ENCODE measurements at regions not wholly inside any gene's neighbourhood (a gene's known extent, or its start where the extent isn't known, plus 50 kb on each side); places are given as distances from the start of the nearest gene placed in this dataset.
"Not testable (repeated sequence)": the region's sequence is repeated elsewhere in the genome, so short reads cannot be mapped to it uniquely, and the experiment has no call there.

- DNase-seq: no peak
These were observed 135.5 kb downstream of the CEMIP2 start for GRCh38 chr9:71632776-71633175.

GRCh38 chr9:71630377-71630995, 137.8 kb downstream of the CEMIP2 start:
- no peak for DNase-seq

- no peak for DNase-seq
These were observed 138.6 kb downstream of the CEMIP2 start for GRCh38 chr9:71629578-71630215.

- DNase-seq: no peak
These were observed 140.1 kb downstream of the CEMIP2 start for GRCh38 chr9:71628247-71628646.

DNA sequence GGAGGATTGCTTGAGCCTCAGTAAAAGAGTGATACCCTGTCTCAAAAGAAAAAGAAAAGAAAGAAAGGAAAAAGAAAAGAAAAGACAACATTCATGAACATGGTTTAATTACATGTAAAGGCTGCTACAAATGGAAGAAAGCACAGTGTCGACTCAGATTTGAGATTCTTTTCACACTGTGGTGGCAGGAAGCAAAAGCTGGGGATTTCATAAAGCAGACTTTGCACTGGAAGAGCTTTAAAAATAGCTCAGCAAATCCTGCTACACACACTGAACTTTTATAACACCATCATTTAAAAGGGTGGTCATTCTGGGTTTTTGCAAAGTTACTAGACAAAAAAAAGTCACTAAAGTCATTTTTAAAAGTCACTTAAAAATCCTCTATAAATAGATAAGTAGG, 140.8 kb downstream of the CEMIP2 start:
- no peak for DNase-seq

GRCh38 chr9:71626395-71626794, 141.9 kb downstream of the CEMIP2 start:
- no peak for DNase-seq

GRCh38 chr9:71624728-71625127, 143.6 kb downstream of the CEMIP2 start:
- DNase-seq: no peak

DNA sequence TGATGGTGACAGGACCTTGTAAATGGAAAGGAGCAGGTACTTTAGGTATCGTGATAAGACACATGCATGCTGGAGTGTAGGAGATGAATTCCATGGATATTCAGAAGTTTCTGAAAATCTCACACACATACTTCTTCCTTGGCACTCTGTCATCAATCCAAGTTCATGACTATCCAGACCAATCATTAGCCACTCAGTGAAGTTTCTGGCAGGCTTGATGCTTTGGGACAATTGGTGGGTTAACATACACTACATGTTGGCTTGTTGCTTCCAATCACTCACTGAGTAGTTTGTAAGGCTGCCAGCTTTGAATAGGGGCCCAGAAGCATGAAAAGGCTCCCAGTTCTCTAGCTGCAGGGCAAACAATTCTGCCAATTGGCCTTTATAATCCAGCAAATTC, 147.6 kb downstream of the CEMIP2 start:
- DNase-seq: no peak

- no peak for DNase-seq
These were observed 148.0 kb downstream of the CEMIP2 start for GRCh38 chr9:71620331-71620730.

GRCh38 chr9:71619926-71620325, 148.4 kb downstream of the CEMIP2 start:
- no peak for DNase-seq

- DNase-seq: no peak
These were observed 153.8 kb downstream of the CEMIP2 start for GRCh38 chr9:71614409-71615010.

GRCh38 chr9:71612889-71613288, 155.4 kb downstream of the CEMIP2 start:
- DNase-seq: no peak

DNA sequence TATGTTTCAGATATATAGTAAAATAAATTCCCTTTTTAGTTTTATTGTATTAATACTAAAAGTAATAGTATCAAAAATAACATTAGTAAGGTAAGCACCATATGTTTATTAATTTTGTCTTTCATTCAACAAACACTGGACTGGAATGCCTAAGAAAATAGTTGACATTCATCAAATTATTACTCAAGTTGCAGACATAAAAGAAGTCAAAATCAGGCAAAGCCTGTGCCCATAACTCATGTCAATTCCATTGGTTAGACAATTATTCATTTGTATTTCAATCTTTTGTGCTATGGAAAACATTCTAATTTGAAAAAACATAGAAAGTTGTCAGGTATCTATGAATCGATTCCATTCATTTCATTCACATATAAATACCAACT, 158.9 kb downstream of the CEMIP2 start:
- DNase-seq: no peak

GRCh38 chr9:71608825-71609447, 159.4 kb downstream of the CEMIP2 start:
- DNase-seq: no peak

- DNase-seq: no peak
These were observed 160.3 kb downstream of the CEMIP2 start for GRCh38 chr9:71608021-71608420.

DNA sequence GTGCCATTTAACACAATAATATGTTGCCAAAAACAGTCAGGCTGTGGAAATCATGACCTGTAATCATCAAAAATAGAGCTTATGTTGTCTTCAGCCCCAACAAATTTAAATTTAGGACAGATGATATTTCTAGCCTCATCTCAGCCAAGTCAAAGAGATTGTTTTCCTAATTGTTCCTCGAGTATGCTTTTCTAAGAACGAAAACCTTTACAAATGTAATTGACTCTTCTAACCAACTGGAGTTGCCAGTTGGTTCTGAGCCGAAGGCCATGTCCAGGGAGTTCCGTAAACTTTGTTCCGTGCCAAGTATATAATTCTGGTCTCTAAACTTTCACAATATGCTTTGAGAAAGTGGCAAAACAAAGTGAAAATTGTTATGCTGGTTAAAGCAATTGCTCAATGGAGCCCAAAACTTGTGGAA, 160.8 kb downstream of the CEMIP2 start:
- DNase-seq: no peak

- peak; percentile 73 for DNase-seq
These were observed 163.9 kb downstream of the CEMIP2 start for GRCh38 chr9:71604197-71605063.

- DNase-seq: no peak
These were observed 165.7 kb downstream of the CEMIP2 start for GRCh38 chr9:71602652-71603051.

- DNase-seq: not testable (repeated sequence)
These were observed 172.6 kb downstream of the CEMIP2 start for GRCh38 chr9:71595762-71596161.

GRCh38 chr9:71594541-71594940, 173.8 kb downstream of the CEMIP2 start:
- no peak for DNase-seq

GRCh38 chr9:71592400-71592799, 175.9 kb downstream of the CEMIP2 start:
- no peak for DNase-seq

GRCh38 chr9:71590362-71590761, 178.0 kb downstream of the CEMIP2 start:
- no peak for DNase-seq

DNA sequence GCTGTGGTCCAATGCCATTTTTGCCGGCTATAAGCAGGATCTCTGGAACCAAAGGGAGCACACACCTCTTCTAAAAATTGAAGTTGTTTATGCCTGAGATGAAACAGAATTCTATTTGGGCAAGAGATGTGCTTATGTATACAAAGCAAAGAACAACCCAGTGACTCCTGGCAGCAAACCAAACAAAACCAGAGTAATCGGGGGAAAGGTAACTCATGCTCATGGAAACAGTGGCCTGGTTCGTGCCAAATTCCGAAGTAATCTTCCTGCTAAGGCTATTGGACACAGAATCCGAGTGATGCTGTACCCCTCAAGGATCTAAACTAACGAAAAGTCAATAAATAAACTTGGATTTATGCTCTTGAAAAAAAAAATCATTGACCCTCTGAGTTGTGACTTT, 178.7 kb downstream of the CEMIP2 start:
- DNase-seq: no peak
